H1 (cell line): ENCODE measurements at regions not wholly inside any gene's neighbourhood (a gene's known extent, or its start where the extent isn't known, plus 50 kb on each side); places are given as distances from the start of the nearest gene placed in this dataset.

Source experiments
- CEBPB ChIP-seq: IDR thresholded peaks from 2 replicates; pipeline ENCODE4 v1.6.1; 2012; ENCODE audit warnings: low read depth, low read length
- CHD2 ChIP-seq: IDR thresholded peaks from 2 replicates; pipeline ENCODE4 v1.6.1; 2012; ENCODE audit warnings: low read length, improper control_type of control experiment
- EP300 ChIP-seq, 2 experiments: IDR thresholded peaks; 1 replicate in 1 of 2; 2 replicates in 1 of 2; pipeline ENCODE4 v1.6.1; 2011 to 2012; ENCODE audit warnings: low read depth in 2 of 2, low read length in 2 of 2, mild to moderate bottlenecking in 2 of 2, borderline replicate concordance in 1 of 2, inconsistent platforms in 1 of 2, moderate library complexity in 1 of 2
- GTF2F1 ChIP-seq: IDR thresholded peaks from 2 replicates; pipeline ENCODE4 v1.6.1; 2012; ENCODE audit warnings: low read depth, low read length, improper control_type of control experiment, borderline replicate concordance
- MAFK ChIP-seq: IDR thresholded peaks from 2 replicates; pipeline ENCODE4 v1.6.1; 2012; ENCODE audit warnings: low read depth, mild to moderate bottlenecking, improper control_type of control experiment, low read length
- PHF8 ChIP-seq: fragments of 200-600 bp; sonication (generic); conservative IDR thresholded peaks from 2 replicates; pipeline ENCODE4 v1.7.1; 2012; ENCODE audit warnings: low read depth, mild to moderate bottlenecking, inconsistent platforms, low read length, moderate library complexity
- POLR2A ChIP-seq, 2 experiments: IDR thresholded peaks; 1 replicate in 1 of 2; 2 replicates in 1 of 2; pipeline ENCODE4 v1.6.1; 2011; ENCODE audit warnings: low read depth in 2 of 2, low read length in 2 of 2, mild to moderate bottlenecking in 2 of 2; ENCODE audit errors: control extremely low read depth in 1 of 2
- POLR2AphosphoS5 ChIP-seq: IDR thresholded peaks from 2 replicates; pipeline ENCODE4 v1.6.1; 2011; ENCODE audit warnings: low read depth, low read length
- TEAD4 ChIP-seq: IDR thresholded peaks from 2 replicates; pipeline ENCODE4 v1.6.1; 2012; ENCODE audit warnings: low read depth, low read length, inconsistent platforms, mixed read lengths
- ZNF274 ChIP-seq: IDR thresholded peaks from 2 replicates; pipeline ENCODE4 v1.7.0; 2012; ENCODE audit warnings: low read length, borderline replicate concordance; ENCODE audit errors: extremely low read depth
- TF ChIP-seq, protein P1 (sequence below): IDR thresholded peaks from 2 replicates; pipeline ENCODE4 v1.6.1; 2012; ENCODE audit warnings: inconsistent platforms
- TF ChIP-seq, protein P2 (sequence below), 3 experiments: IDR thresholded peaks; 1 replicate in 2 of 3; 2 replicates in 1 of 3; pipeline versions ENCODE4 v1.5.1 to v1.6.1; 2011; ENCODE audit warnings: low read length in 3 of 3, mild to moderate bottlenecking in 3 of 3, inconsistent platforms in 2 of 3, low read depth in 1 of 3, moderate library complexity in 1 of 3; ENCODE audit not compliant: insufficient read depth in 1 of 3; ENCODE audit errors: control extremely low read depth in 1 of 3

DNA sequence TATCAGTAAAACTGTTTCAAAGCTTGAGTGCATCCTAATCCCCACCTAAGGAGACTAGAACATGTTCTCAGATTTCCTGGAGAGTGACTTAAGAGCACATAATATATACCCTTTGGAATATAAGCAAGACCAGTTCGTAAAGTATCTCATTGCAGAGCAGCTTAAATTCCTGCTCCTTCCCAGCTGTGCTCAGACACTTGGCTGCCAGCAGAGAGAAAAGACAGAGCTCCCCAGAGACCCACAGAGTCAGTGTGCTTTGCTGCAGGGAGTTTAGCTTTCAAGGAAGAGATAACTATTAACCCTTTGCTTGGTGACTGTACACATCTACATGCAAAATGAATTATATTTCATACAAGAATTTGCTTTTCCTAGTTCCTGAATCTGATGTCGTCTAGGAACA lies 338.1 kb upstream of the ARHGEF26 start:
- TF ChIP-seq PHF8 (no peak), ZNF274 (no peak), POLR2A (IDR thresholded peaks at IDR 0.05; ENCODE audit: control extremely low read depth in 1 of 2, low read depth in 2 of 2, low read length in 2 of 2) (no peak), EP300 (IDR thresholded peaks at IDR 0.05; ENCODE audit: borderline replicate concordance in 1 of 2, low read depth in 2 of 2, low read length in 2 of 2) (no peak), TEAD4 (no peak), GTF2F1 (no peak), CHD2 (no peak), CEBPB (no peak), POLR2AphosphoS5 (no peak), MAFK (no peak)
- TF ChIP-seq, protein P1, sequence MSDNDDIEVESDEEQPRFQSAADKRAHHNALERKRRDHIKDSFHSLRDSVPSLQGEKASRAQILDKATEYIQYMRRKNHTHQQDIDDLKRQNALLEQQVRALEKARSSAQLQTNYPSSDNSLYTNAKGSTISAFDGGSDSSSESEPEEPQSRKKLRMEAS, result no peak
- TF ChIP-seq, protein P2, sequence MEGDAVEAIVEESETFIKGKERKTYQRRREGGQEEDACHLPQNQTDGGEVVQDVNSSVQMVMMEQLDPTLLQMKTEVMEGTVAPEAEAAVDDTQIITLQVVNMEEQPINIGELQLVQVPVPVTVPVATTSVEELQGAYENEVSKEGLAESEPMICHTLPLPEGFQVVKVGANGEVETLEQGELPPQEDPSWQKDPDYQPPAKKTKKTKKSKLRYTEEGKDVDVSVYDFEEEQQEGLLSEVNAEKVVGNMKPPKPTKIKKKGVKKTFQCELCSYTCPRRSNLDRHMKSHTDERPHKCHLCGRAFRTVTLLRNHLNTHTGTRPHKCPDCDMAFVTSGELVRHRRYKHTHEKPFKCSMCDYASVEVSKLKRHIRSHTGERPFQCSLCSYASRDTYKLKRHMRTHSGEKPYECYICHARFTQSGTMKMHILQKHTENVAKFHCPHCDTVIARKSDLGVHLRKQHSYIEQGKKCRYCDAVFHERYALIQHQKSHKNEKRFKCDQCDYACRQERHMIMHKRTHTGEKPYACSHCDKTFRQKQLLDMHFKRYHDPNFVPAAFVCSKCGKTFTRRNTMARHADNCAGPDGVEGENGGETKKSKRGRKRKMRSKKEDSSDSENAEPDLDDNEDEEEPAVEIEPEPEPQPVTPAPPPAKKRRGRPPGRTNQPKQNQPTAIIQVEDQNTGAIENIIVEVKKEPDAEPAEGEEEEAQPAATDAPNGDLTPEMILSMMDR (IDR thresholded peaks at IDR 0.05; ENCODE audit: control extremely low read depth in 1 of 3, insufficient read depth in 1 of 3, low read depth in 1 of 3, low read length in 3 of 3), result no peak
